PFSK-1 (cell line): ENCODE measurements at regions not wholly inside any gene's neighbourhood (a gene's known extent, or its start where the extent isn't known, plus 50 kb on each side); places are given as distances from the start of the nearest gene placed in this dataset.

Experiments used
- FOXP2 ChIP-seq: optimal IDR thresholded peaks from 2 replicates; pipeline ENCODE3; 2011; ENCODE audit warnings: borderline replicate concordance, control low read depth, inconsistent platforms; ENCODE audit not compliant: insufficient read depth; ENCODE audit errors: extremely low read length, extremely low read depth
- POLR2AphosphoS5 ChIP-seq: IDR thresholded peaks from 2 replicates; pipeline ENCODE4 v1.6.1; 2012; ENCODE audit warnings: low read depth, mild to moderate bottlenecking, control low read depth, low read length, moderate library complexity
- REST ChIP-seq, 2 experiments: IDR thresholded peaks; 2 replicates each; pipeline versions ENCODE4 v1.6.1 to v1.8.0; 2011 to 2012; ENCODE audit warnings: low read depth in 2 of 2, low read length in 2 of 2, control low read depth in 1 of 2, inconsistent platforms in 1 of 2, mild to moderate bottlenecking in 1 of 2, moderate library complexity in 1 of 2; ENCODE audit not compliant: insufficient read depth in 1 of 2
- SIN3A ChIP-seq: IDR thresholded peaks from 2 replicates; pipeline ENCODE4 v1.6.1; 2012; ENCODE audit warnings: mild to moderate bottlenecking, low read length, moderate library complexity, borderline replicate concordance; ENCODE audit not compliant: insufficient read depth
- TAF1 ChIP-seq: IDR thresholded peaks from 2 replicates; pipeline ENCODE4 v1.6.1; 2012; ENCODE audit warnings: low read length, control low read depth, borderline replicate concordance; ENCODE audit not compliant: insufficient read depth

DNA sequence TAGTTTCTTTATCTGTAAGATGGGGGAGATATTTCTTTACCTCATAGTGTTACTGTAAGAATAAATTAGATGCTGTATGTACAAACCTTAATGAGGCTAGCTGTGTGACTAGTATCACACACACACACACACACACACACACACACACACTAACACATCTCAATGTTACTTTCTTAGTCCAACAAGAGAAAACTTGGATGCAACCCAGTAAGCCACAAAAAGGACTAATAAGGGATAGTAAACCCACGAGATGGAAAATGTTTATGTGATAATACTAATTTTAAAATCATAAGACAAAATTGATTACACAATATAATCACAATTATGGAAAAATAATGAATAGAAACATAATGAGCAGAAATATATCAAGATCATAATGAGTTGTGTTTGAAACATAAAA lies 437.7 kb upstream of the ZNF507 start:
- TF ChIP-seq REST (IDR thresholded peaks at IDR 0.05; ENCODE audit: insufficient read depth in 1 of 2, low read depth in 2 of 2, low read length in 2 of 2) (no peak), FOXP2 (no peak), SIN3A (no peak), TAF1 (no peak), POLR2AphosphoS5 (no peak)

GRCh38 chr19:31908080-31908479 lies 437.3 kb upstream of the ZNF507 start:
- TF ChIP-seq FOXP2 (no peak), POLR2AphosphoS5 (no peak), TAF1 (no peak), SIN3A (no peak), REST (IDR thresholded peaks at IDR 0.05; ENCODE audit: insufficient read depth in 1 of 2, low read depth in 2 of 2, low read length in 2 of 2) (no peak)

DNA sequence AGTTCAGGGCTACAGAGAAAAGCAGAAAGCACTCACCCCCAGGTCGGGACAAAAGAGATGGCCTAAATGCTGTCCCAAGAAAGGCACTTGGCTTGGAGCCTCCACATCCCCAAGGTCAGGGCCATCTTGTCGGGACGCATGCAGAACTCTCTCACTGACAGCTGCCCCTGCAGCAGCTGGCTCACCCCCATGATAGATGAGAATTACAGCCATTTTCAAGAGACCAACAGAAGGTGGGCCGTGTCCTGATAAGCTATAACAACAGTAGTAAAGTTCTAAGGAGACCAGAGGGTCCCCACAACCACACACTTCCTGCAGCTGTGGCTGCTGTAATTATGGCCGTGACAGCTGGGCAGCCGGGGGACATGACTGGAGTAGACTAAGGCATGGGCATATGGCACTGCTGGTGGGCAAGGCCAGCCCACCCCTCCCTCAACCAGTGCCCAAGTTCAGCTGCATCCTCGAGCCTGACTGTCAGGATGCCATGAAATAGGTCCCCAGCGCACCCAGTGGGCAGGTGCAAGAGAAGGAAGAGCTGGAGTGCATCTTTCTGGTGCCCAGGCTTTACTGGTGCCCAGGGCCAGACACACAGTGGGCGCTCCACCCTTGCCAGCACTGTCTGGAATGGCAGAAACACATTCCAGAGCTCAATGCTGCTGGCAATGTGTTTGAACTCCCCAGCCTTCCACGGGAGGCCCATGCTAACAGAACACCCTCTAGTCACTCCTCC lies 436.7 kb upstream of the ZNF507 start:
- TF ChIP-seq SIN3A (no peak), FOXP2 (no peak), POLR2AphosphoS5 (no peak), REST (IDR thresholded peaks at IDR 0.05; ENCODE audit: insufficient read depth in 1 of 2, low read depth in 2 of 2, low read length in 2 of 2) (no peak)

DNA sequence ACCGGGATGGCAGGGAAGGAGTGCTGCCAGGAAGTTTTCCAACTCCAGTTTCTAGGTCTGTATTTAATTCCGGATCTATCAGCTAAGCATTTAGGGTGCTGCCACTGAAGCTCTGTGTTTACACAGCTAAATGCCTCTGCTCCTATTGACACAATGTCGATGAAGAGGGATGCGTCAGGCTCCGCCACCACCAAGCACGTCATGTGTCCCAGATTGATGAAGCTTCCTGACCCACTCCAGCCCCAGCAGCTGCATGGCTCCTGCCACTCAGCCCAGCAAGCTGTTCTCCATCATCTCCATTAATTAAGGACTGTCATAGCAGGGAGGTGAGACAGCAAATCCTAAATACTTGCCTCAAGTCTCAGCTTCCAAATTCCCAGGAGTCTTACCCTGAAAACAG lies 435.2 kb upstream of the ZNF507 start:
- TF ChIP-seq TAF1 (no peak), FOXP2 (no peak), REST (IDR thresholded peaks at IDR 0.05; ENCODE audit: insufficient read depth in 1 of 2, low read depth in 2 of 2, low read length in 2 of 2) (no peak), POLR2AphosphoS5 (no peak), SIN3A (no peak)
